HUES48 (cell line): ENCODE measurements at regions not wholly inside any gene's neighbourhood (a gene's known extent, or its start where the extent isn't known, plus 50 kb on each side); places are given as distances from the start of the nearest gene placed in this dataset.

ENCODE experiments used
- H3K27ac ChIP-seq: one replicate; pipeline ENCODE4 v1.7.0; 2013; ENCODE audit warnings: low read depth, low read length, inconsistent platforms
- H3K27me3 ChIP-seq: 2 replicates; pipeline ENCODE4 v1.6.1; 2013; ENCODE audit warnings: mild to moderate bottlenecking, low read length; ENCODE audit not compliant: control insufficient read depth, insufficient read depth
- H3K36me3 ChIP-seq: 2 replicates; pipeline ENCODE4 v1.6.1; 2013; ENCODE audit warnings: low read length; ENCODE audit not compliant: control insufficient read depth, insufficient read depth
- H3K4me1 ChIP-seq: 2 replicates; pipeline ENCODE4 v1.6.1; 2013; ENCODE audit warnings: mild to moderate bottlenecking, low read length; ENCODE audit not compliant: control insufficient read depth, insufficient read depth
- H3K4me3 ChIP-seq: 2 replicates; pipeline ENCODE4 v1.5.1; 2013; ENCODE audit warnings: mild to moderate bottlenecking, low read depth, low read length
- H3K9ac ChIP-seq: 2 replicates; pipeline ENCODE4 v1.6.1; 2013; ENCODE audit warnings: mild to moderate bottlenecking, low read depth, low read length, moderate library complexity
- H3K9me3 ChIP-seq: 2 replicates; pipeline ENCODE4 v1.6.1; 2013; ENCODE audit warnings: low read length; ENCODE audit not compliant: control insufficient read depth, insufficient read depth

DNA sequence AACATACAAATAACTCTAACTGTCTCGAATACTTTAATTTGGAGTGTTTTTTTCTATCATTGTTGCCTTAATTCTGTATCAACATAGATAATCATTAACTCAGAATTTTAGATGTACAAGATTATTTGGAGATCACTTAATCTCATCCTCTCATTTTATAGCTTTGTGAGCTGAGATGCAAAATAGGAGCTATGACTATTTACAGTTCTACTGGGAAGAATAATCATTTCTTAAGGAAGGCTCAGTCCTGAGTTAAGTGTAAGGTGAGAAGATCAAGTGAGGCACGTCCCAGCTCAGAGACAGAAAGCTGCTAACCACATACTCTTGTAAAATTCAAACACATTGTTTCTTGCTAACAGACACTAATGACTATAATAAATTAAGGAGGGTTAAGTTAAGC lies 66.2 kb downstream of the CCDC54 start:
- Histone ChIP-seq H3K27me3 (no peaks in the 10 kb centered on the region), H3K4me1 (peaks cover 8% of the 10 kb centered on the region), H3K9ac (no peak overlapping the region), H3K27ac (no peak overlapping the region), H3K36me3 (no peaks in the 10 kb centered on the region), H3K4me3 (no peak overlapping the region), H3K9me3 (no peaks in the 10 kb centered on the region)

DNA sequence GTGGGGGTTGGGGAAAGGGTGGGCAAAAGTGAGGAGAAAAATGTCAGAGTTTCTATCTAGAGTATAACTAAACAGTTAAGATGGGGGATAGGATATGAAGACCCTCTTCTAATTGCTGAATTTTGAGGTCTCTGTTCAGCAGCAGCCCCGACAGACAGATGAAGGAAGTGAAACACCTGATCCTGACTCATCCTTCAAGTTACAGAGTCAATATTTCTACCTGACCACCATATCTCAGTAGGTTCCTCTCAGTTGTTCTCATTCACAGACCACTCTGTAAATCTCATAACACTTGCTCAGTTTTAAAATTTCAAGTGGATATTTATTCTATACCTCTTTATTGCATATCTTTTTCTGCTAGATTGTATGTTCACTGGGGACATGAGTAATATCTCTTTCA lies 69.5 kb downstream of the CCDC54 start:
- Histone ChIP-seq H3K27ac (no peak overlapping the region), H3K4me1 (peaks cover 3% of the 10 kb centered on the region), H3K4me3 (no peak overlapping the region), H3K27me3 (no peaks in the 10 kb centered on the region), H3K36me3 (no peaks in the 10 kb centered on the region), H3K9ac (no peak overlapping the region), H3K9me3 (no peaks in the 10 kb centered on the region)

DNA sequence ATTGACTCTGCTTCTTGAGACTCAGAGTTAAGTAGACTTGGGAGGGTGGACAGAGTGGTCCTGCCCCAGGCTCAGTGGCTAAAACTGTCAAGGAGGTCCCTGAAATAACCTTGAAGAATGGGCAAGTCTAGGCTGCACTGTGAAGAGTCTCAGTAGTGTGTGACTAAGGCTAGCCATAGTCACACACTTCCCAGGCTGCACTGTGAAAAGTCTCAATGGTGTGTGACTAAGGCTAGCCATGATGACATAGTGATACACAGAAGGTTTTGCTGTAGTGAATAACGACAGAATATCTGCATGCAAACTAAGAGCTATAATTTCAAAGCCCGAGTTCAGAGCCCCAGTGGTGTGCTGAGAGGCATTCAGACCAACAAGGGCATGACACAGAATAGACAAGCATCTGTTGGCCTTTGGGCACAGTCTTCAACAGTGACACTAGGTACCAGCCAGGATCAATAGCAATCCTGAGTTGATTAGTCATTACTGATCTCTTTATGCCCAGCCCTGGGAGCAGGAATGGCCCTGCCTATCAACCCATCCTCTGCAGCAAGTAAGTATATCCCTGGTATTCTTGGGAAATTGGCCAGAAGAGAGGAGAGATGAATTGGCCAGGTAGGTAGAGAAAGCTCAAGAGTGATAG lies 72.4 kb upstream of the BBX start:
- Histone ChIP-seq H3K27ac (no peak overlapping the region), H3K36me3 (no peaks in the 10 kb centered on the region), H3K9me3 (no peaks in the 10 kb centered on the region), H3K4me1 (no peaks in the 10 kb centered on the region), H3K4me3 (no peak overlapping the region), H3K27me3 (no peaks in the 10 kb centered on the region), H3K9ac (no peak overlapping the region)

DNA sequence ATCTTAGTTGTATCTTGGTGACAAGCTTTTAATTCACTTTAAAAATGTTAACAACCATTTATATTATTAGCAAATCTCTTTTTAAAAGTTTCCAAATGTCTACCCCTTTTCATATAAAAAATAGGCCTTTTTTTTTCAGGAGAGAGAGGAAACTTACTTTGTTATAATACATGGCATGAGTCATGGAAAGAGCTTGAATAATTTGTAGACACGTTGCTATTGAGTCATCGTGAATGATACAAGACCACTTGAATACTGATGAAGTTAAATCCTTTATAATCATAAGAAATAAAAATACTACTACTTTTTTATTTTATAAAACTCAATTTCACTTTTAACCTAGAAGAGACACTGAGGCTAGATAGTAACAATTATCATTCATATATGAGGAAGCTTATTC lies 70.3 kb upstream of the BBX start:
- H3K9me3 ChIP-seq = no peaks in the 10 kb centered on the region
- no peak overlapping the region for H3K9ac ChIP-seq
- no peaks in the 10 kb centered on the region for H3K36me3 ChIP-seq
- H3K4me3 ChIP-seq = no peak overlapping the region
- H3K4me1 ChIP-seq = no peaks in the 10 kb centered on the region
- H3K27ac ChIP-seq = no peak overlapping the region
- H3K27me3 ChIP-seq = no peaks in the 10 kb centered on the region

DNA sequence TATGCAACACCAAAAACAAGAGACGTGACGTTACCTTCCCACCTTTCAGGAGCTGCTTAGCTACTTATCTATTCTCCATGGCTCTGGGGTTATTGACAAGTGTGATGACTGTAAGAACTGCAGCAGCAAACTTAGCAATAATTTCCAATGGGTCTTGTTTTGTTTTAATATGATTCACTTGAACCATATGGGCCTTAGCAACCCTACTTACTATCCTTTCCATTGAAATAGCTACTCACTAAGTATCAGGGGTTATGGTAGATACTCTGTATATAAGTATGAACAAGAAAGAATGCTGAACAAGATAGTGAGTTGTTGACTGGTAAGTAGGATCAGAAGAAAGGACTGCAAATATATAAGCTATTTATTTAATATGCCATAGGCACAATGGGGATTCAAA lies 69.3 kb upstream of the BBX start:
- Histone ChIP-seq H3K36me3 (no peaks in the 10 kb centered on the region), H3K9me3 (no peaks in the 10 kb centered on the region), H3K4me3 (no peak overlapping the region), H3K27ac (no peak overlapping the region), H3K4me1 (no peaks in the 10 kb centered on the region), H3K27me3 (no peaks in the 10 kb centered on the region), H3K9ac (no peak overlapping the region)

DNA sequence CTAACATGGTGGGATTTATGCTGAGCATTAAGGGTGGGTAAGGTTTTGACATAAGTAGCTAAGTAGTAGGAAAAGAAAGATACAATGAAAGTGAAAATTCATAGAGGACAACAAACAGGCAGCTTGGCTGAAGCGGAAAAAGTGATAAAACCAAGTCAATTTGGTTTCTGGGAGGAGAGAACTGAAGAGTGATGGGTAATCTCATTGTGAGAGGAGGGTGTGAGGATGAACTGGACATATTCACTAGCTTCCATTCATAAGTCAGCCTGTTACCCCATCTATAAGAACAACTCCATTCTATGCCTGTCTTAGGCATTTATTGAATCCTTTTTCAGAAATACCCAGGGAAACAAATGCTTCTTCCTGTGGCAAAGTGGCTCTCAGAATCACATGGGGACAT lies 67.1 kb upstream of the BBX start:
- Histone ChIP-seq H3K36me3 (no peaks in the 10 kb centered on the region), H3K9me3 (no peaks in the 10 kb centered on the region), H3K27me3 (no peaks in the 10 kb centered on the region), H3K4me3 (no peak overlapping the region), H3K27ac (no peak overlapping the region), H3K9ac (no peak overlapping the region), H3K4me1 (no peaks in the 10 kb centered on the region)

DNA sequence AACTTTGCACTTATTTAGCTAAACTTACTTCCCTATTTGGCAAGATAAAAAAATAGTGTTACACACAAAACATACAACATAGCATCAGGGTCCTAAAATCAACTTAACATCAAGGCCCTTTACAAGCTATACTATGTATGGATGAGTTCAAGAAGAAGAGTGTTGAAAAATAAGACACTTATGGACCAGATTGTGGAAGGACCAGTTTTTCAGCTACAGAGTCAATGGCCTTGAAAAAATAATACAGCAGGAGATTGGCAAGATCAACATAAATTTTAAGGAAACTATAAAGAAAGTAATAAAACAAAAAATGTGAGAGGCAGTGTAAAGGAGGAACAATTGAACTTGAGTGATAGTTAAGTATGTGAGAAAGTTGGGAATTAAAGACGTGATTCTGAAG lies 66.3 kb upstream of the BBX start:
- Histone ChIP-seq H3K36me3 (no peaks in the 10 kb centered on the region), H3K9me3 (no peaks in the 10 kb centered on the region), H3K27ac (no peak overlapping the region), H3K4me1 (peaks cover 3% of the 10 kb centered on the region), H3K4me3 (no peak overlapping the region), H3K9ac (no peak overlapping the region), H3K27me3 (no peaks in the 10 kb centered on the region)

DNA sequence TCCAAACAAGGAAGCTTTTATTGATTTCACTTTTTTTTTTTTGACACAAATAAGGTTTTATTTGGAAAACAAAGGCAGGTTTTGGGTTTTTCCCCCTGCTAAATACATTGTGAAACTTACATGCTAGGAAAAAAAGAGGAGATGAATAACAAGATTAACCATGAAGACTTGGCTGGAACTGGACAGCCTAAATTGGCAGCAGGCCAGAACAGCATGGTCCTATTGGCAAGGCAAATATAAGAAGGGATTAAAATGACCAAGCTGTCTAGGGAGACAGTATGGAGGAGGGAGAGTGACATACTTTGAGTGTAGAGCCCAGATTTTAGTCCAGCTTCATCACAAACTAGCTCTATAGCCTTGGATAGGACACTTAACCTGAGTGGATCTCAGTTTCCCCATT lies 63.9 kb upstream of the BBX start:
- Histone ChIP-seq H3K27ac (no peak overlapping the region), H3K27me3 (no peaks in the 10 kb centered on the region), H3K9me3 (no peaks in the 10 kb centered on the region), H3K4me3 (no peak overlapping the region), H3K36me3 (no peaks in the 10 kb centered on the region), H3K4me1 (peaks cover 10% of the 10 kb centered on the region), H3K9ac (no peak overlapping the region)

DNA sequence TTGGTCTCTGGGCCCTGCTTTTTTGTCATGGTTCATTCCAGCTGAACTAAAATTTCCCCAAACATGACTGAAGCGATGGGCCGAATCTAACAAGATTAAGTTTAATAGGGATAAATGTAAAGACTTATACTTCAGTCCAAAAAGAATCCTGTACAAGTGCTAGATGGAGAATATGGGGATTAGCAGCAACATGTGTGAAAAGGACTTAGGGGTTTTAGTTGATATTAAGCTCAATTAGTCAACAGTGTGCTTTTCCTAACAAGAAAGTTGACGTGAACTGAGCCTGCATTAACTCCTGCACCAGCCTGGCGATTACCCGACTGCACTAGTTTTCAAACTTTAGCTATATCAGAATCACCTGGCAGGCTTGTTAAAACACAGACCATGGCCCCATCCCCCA lies 61.0 kb upstream of the BBX start:
- no peak overlapping the region for H3K4me3 ChIP-seq
- no peaks in the 10 kb centered on the region for H3K27me3 ChIP-seq
- no peaks in the 10 kb centered on the region for H3K9me3 ChIP-seq
- no peak overlapping the region for H3K27ac ChIP-seq
- no peaks in the 10 kb centered on the region for H3K36me3 ChIP-seq
- no peak overlapping the region for H3K9ac ChIP-seq
- H3K4me1 ChIP-seq = peaks cover 10% of the 10 kb centered on the region

DNA sequence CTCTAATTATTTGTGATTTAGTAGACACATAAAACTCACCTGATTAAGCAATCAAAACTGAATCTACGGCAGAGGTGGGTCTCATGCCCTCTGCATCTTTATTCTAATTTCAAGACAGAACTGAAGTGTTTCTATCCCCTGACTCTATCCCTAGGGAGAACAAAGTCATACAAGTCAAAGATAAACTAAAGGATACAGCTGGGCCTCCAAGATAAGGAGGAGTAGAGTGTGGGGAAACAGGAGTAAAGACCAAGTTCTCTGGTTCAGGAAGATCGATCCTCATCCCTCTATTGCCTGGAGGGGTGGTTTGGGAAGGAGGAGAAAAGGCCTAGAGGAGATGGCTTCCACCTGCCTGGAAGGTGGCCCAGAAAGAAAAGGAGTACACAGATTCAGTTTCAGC lies 58.7 kb upstream of the BBX start:
- Histone ChIP-seq H3K9me3 (no peaks in the 10 kb centered on the region), H3K9ac (no peak overlapping the region), H3K4me1 (peaks cover 17% of the 10 kb centered on the region), H3K27ac (no peak overlapping the region), H3K36me3 (no peaks in the 10 kb centered on the region), H3K4me3 (no peak overlapping the region), H3K27me3 (no peaks in the 10 kb centered on the region)

DNA sequence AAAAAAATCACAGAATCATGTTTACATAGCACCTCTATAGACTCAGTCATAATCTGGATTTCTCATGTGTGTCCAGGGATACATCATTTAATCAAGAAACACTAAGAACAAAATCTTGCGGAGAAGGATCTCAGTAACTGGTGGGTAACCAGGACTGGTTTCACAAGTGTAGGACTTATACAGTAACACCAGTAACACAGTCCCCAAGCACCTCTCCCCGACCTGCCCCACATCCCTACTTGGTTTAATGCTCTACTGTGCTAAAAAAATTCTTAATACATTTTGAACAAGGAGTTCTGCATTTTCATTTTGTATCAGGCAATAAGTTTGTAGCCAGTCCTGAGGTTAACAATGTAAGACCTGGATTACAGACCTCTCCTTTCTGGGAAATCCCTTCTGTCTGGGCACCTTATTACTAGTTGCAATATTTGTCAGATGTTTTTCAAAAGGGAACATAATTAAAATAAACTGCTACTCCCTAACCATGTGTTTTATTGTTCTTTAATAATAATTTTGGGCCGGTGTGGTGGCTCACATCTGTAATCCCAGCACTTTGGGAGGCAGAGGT lies 57.6 kb upstream of the BBX start:
- Histone ChIP-seq H3K27me3 (no peaks in the 10 kb centered on the region), H3K9me3 (no peaks in the 10 kb centered on the region), H3K9ac (no peak overlapping the region), H3K27ac (no peak overlapping the region), H3K4me3 (no peak overlapping the region), H3K36me3 (no peaks in the 10 kb centered on the region), H3K4me1 (peaks cover 17% of the 10 kb centered on the region)
